ENCODE measurements at regions not wholly inside any gene's neighbourhood (a gene's known extent, or its start where the extent isn't known, plus 50 kb on each side); places are given as distances from the start of the nearest gene placed in this dataset.

GRCh38 chr3:8365541-8365940 lies 136.1 kb upstream of the LMCD1 start:
- TF ChIP-seq, protein P1, sequence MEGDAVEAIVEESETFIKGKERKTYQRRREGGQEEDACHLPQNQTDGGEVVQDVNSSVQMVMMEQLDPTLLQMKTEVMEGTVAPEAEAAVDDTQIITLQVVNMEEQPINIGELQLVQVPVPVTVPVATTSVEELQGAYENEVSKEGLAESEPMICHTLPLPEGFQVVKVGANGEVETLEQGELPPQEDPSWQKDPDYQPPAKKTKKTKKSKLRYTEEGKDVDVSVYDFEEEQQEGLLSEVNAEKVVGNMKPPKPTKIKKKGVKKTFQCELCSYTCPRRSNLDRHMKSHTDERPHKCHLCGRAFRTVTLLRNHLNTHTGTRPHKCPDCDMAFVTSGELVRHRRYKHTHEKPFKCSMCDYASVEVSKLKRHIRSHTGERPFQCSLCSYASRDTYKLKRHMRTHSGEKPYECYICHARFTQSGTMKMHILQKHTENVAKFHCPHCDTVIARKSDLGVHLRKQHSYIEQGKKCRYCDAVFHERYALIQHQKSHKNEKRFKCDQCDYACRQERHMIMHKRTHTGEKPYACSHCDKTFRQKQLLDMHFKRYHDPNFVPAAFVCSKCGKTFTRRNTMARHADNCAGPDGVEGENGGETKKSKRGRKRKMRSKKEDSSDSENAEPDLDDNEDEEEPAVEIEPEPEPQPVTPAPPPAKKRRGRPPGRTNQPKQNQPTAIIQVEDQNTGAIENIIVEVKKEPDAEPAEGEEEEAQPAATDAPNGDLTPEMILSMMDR (IDR thresholded peaks at IDR 0.05; ENCODE audit: low read depth, low read length), result no peak
- H3K4me3 ChIP-seq (ENCODE audit: low read depth, low read length), result no peak overlapping the region

- H3K4me3 ChIP-seq (ENCODE audit: low read depth, low read length), result no peak overlapping the region
- TF ChIP-seq, protein P1 (IDR thresholded peaks at IDR 0.05; ENCODE audit: low read depth, low read length), result no peak
Measured at GRCh38 chr3:8366219-8366810, 135.3 kb upstream of the LMCD1 start.

- TF ChIP-seq, protein P1 (IDR thresholded peaks at IDR 0.05; ENCODE audit: low read depth, low read length), result no peak
- no peak overlapping the region for H3K4me3 ChIP-seq (ENCODE audit: low read depth, low read length)
Measured at GRCh38 chr3:8368598-8368997, 133.0 kb upstream of the LMCD1 start.

DNA sequence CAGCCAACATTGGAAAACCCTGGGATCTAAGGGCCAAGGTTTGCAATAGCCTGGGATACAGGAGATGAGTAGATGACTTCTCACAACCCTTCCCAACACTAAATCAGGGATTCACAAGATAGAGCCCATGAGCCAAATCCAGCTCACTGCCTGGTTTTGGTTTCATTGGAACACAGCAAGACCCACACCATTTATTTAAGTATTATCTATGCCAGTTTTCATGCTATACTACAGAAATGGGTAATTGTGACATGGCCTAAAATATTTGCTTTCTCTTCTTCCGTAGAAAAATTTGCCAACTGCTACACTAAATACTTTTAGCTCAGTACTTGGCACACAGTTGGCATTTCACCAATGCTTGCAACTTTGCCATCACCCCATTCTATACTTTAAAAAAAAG lies 132.0 kb upstream of the LMCD1 start:
- no peak overlapping the region for H3K4me3 ChIP-seq (ENCODE audit: low read depth, low read length)
- TF ChIP-seq, protein P1 (IDR thresholded peaks at IDR 0.05; ENCODE audit: low read depth, low read length), result no peak

- TF ChIP-seq, protein P1 (IDR thresholded peaks at IDR 0.05; ENCODE audit: low read depth, low read length), result no peak
- H3K4me3 ChIP-seq (ENCODE audit: low read depth, low read length), result no peak overlapping the region
Measured at GRCh38 chr3:8371085-8371551, 130.5 kb upstream of the LMCD1 start.

- H3K4me3 ChIP-seq (ENCODE audit: low read depth, low read length), result no peak overlapping the region
- TF ChIP-seq, protein P1 (IDR thresholded peaks at IDR 0.05; ENCODE audit: low read depth, low read length), result no peak
Measured at GRCh38 chr3:8371960-8372463, 129.6 kb upstream of the LMCD1 start.

DNA sequence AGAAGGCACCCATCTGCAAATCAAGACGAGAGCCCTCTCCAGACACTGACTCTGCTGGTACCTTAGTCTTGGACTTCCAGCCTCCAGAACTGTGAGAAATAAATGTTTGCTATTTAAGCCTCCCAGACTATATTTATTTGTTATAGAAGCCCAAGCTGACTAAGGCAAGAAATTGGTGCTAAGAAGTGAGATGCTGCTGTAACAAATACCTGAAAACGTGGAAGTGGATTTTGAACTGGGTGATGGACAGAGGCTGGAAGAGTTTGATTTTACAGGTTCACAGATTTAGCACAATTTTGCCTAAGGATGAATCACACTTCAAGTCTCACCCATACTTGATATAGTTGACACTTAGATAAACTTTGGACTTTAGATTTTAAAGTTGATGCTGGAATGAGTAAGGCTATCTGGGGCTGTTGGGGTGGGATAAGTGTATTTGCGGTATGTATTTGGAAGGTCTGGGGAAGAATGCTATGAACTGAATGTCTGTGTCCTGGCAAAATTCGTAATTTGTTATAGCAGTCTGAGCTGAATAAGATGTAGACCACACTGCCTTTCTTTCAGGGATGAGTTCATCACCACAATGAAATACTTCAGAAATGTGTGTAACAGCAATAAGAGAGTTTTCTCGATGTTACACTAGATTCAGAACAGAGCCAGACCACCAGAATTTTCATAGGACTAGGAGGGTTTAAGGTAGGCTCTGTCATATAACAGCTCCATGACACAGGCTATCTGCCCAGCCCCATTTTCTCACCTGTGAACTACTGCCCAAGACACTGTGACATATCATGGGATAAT lies 120.5 kb upstream of the LMCD1 start:
- no peak overlapping the region for H3K4me3 ChIP-seq (ENCODE audit: low read depth, low read length)

More for the DNA sequence above, 120.5 kb upstream of the LMCD1 start:
- TF ChIP-seq, protein P1 (IDR thresholded peaks at IDR 0.05; ENCODE audit: low read depth, low read length), result no peak
